ENCODE measurements at regions not wholly inside any gene's neighbourhood (a gene's known extent, or its start where the extent isn't known, plus 50 kb on each side); places are given as distances from the start of the nearest gene placed in this dataset.

GRCh38 chr6:44047801-44048200 is 79.5 kb downstream of the MRPL14 start:
- Mint-ChIP-seq H3K4me3 (ENCODE audit: unreplicated experiment) (no peak overlapping the region), H3K27me3 (ENCODE audit: insufficient read depth, unreplicated experiment) (no peaks in the 10 kb centered on the region), H3K27ac (ENCODE audit: low read depth, unreplicated experiment) (peak overlapping the region; percentile 0), H3K4me1 (ENCODE audit: insufficient read depth, unreplicated experiment) (peaks cover 37% of the 10 kb centered on the region), H3K9me3 (ENCODE audit: unreplicated experiment) (no peaks in the 10 kb centered on the region), H3K36me3 (ENCODE audit: insufficient read depth, unreplicated experiment) (no peaks in the 10 kb centered on the region)
- ChIA-PET CTCF (interaction anchor here (0.6 to 1.8 kb wide), 5 partner anchors 10 to 279 kb away, joined by 3 to 4 read pairs (median 3); no protein-coding TSS in a partner anchor), POLR2A (interaction anchor here (1.4 to 1.6 kb wide), 2 partner anchors 11 to 14 kb away, joined by 4 to 8 read pairs; no protein-coding TSS in a partner anchor)
- no TSS peak for BruUV-seq (replicated peaks)
- no peak for DNase-seq (ENCODE audit: unreplicated experiment)
- TF ChIP-seq CTCF (IDR thresholded peaks at IDR 0.05; ENCODE audit: unreplicated experiment): no peak
- intact Hi-C loops (cut with micrococcal nuclease): no loop called here

- POLR2A ChIA-PET: interaction anchor here (1.4 to 1.6 kb wide), 2 partner anchors 12 to 14 kb away, joined by 4 to 8 read pairs; no protein-coding TSS in a partner anchor
- CTCF ChIA-PET: interaction anchor here (0.6 to 1.8 kb wide), 4 partner anchors 11 to 536 kb away, joined by 3 to 4 read pairs (median 3); no protein-coding TSS in a partner anchor
- TF ChIP-seq CTCF (IDR thresholded peaks at IDR 0.05; ENCODE audit: unreplicated experiment): no peak
- H3K27me3 Mint-ChIP-seq (ENCODE audit: insufficient read depth, unreplicated experiment): no peaks in the 10 kb centered on the region
- H3K4me3 Mint-ChIP-seq (ENCODE audit: unreplicated experiment): no peak overlapping the region
- DNase-seq (ENCODE audit: unreplicated experiment): peak; percentile 90
- no peaks in the 10 kb centered on the region for H3K36me3 Mint-ChIP-seq (ENCODE audit: insufficient read depth, unreplicated experiment)
- H3K27ac Mint-ChIP-seq (ENCODE audit: low read depth, unreplicated experiment): peak overlapping the region; percentile 0
- no TSS peak for BruUV-seq (replicated peaks)
- intact Hi-C loops (cut with micrococcal nuclease): no loop called here
- no peaks in the 10 kb centered on the region for H3K9me3 Mint-ChIP-seq (ENCODE audit: unreplicated experiment)
- H3K4me1 Mint-ChIP-seq (ENCODE audit: insufficient read depth, unreplicated experiment): peaks cover 31% of the 10 kb centered on the region
Measured at GRCh38 chr6:44047179-44047546, 80.1 kb downstream of the MRPL14 start.

- no peak for TF ChIP-seq CTCF (IDR thresholded peaks at IDR 0.05; ENCODE audit: unreplicated experiment)
- no peaks in the 10 kb centered on the region for H3K9me3 Mint-ChIP-seq (ENCODE audit: unreplicated experiment)
- H3K27me3 Mint-ChIP-seq (ENCODE audit: insufficient read depth, unreplicated experiment): no peaks in the 10 kb centered on the region
- intact Hi-C loops (cut with micrococcal nuclease): no loop called here
- DNase-seq (ENCODE audit: unreplicated experiment): peak; percentile 72
- peaks cover 29% of the 10 kb centered on the region for H3K4me1 Mint-ChIP-seq (ENCODE audit: insufficient read depth, unreplicated experiment)
- no TSS peak for BruUV-seq (replicated peaks)
- no peaks in the 10 kb centered on the region for H3K36me3 Mint-ChIP-seq (ENCODE audit: insufficient read depth, unreplicated experiment)
- no peak overlapping the region for H3K27ac Mint-ChIP-seq (ENCODE audit: low read depth, unreplicated experiment)
- ChIA-PET CTCF (interaction anchor here (0.6 to 1.8 kb wide), 3 partner anchors 11 to 537 kb away, joined by 3 to 4 read pairs (median 3); no protein-coding TSS in a partner anchor), POLR2A (interaction anchor here (1.4 to 1.6 kb wide), 2 partner anchors 12 to 13 kb away, joined by 4 to 8 read pairs; no protein-coding TSS in a partner anchor)
- no peak overlapping the region for H3K4me3 Mint-ChIP-seq (ENCODE audit: unreplicated experiment)
Measured at GRCh38 chr6:44046516-44047178, 80.6 kb downstream of the MRPL14 start.

- intact Hi-C loops (cut with micrococcal nuclease): no loop called here
- POLR2A ChIA-PET: no interaction called here
- CTCF ChIA-PET: no interaction called here
- DNase-seq (ENCODE audit: unreplicated experiment): peak; percentile 49
- TF ChIP-seq CTCF (IDR thresholded peaks at IDR 0.05; ENCODE audit: unreplicated experiment): no peak
- H3K4me3 Mint-ChIP-seq (ENCODE audit: unreplicated experiment): no peak overlapping the region
- H3K4me1 Mint-ChIP-seq (ENCODE audit: insufficient read depth, unreplicated experiment): peaks cover 36% of the 10 kb centered on the region
- H3K27ac Mint-ChIP-seq (ENCODE audit: low read depth, unreplicated experiment): no peak overlapping the region
- BruUV-seq (replicated peaks): no TSS peak
- no peaks in the 10 kb centered on the region for H3K36me3 Mint-ChIP-seq (ENCODE audit: insufficient read depth, unreplicated experiment)
- no peaks in the 10 kb centered on the region for H3K27me3 Mint-ChIP-seq (ENCODE audit: insufficient read depth, unreplicated experiment)
- H3K9me3 Mint-ChIP-seq (ENCODE audit: unreplicated experiment): no peaks in the 10 kb centered on the region
Measured at GRCh38 chr6:44045672-44046015, 81.6 kb downstream of the MRPL14 start.

Data from MCF 10A (cell line).